ENCODE measurements at regions not wholly inside any gene's neighbourhood (a gene's known extent, or its start where the extent isn't known, plus 50 kb on each side); places are given as distances from the start of the nearest gene placed in this dataset.

DNA sequence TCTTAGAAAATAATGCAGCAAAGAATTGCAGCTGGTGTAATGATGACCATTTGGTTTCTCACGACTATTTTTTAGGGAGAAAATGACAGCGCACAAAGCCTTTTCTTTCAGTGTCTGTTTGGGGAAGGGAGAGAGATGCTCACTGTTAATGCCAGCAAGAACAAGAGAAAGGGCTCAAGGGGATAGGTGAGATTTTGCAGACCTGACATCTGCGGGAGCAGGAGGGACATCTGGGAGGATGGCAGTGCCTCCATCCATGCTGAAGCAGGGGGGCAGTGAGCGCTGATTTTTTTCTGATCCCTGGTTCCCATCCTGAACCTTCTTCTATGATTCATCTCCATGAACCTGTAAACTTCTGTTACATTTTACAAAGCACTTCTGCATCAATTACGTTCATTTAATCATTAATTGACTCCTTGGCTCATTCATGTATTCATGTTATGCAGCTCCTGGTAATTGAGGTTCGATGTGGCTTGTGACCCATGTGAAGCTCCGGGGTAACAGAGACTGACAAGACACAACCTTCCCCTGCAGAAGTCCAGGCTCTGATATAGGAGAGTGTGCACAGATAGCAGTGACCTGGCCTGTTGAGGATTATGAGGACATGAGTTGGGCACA is 595.3 kb downstream of the PTPRU start:
- TF ChIP-seq PLRG1 (conservative IDR thresholded peaks at IDR 0.05) (no peak), POLR2A (IDR thresholded peaks at IDR 0.05; ENCODE audit: insufficient read depth in 1 of 2, low read depth in 2 of 2, low read length in 2 of 2) (no peak), HNF4A (CRISPR knock-in tag; IDR thresholded peaks at IDR 0.05) (no peak), ZNF121 (CRISPR knock-in tag; IDR thresholded peaks at IDR 0.05) (no peak), TCF7L2 (IDR thresholded peaks at IDR 0.05; ENCODE audit: low read depth, low read length) (no peak)
- TF ChIP-seq, protein P1, sequence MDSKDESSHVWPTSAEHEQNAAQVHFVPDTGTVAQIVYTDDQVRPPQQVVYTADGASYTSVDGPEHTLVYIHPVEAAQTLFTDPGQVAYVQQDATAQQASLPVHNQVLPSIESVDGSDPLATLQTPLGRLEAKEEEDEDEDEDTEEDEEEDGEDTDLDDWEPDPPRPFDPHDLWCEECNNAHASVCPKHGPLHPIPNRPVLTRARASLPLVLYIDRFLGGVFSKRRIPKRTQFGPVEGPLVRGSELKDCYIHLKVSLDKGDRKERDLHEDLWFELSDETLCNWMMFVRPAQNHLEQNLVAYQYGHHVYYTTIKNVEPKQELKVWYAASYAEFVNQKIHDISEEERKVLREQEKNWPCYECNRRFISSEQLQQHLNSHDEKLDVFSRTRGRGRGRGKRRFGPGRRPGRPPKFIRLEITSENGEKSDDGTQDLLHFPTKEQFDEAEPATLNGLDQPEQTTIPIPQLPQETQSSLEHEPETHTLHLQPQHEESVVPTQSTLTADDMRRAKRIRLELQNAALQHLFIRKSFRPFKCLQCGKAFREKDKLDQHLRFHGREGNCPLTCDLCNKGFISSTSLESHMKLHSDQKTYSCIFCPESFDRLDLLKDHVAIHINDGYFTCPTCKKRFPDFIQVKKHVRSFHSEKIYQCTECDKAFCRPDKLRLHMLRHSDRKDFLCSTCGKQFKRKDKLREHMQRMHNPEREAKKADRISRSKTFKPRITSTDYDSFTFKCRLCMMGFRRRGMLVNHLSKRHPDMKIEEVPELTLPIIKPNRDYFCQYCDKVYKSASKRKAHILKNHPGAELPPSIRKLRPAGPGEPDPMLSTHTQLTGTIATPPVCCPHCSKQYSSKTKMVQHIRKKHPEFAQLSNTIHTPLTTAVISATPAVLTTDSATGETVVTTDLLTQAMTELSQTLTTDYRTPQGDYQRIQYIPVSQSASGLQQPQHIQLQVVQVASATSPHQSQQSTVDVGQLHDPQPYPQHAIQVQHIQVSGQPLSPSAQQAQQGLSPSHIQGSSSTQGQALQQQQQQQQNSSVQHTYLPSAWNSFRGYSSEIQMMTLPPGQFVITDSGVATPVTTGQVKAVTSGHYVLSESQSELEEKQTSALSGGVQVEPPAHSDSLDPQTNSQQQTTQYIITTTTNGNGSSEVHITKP (CRISPR knock-in tag; IDR thresholded peaks at IDR 0.05; ENCODE audit: low read depth) = no peak
- TF ChIP-seq, protein P2, sequence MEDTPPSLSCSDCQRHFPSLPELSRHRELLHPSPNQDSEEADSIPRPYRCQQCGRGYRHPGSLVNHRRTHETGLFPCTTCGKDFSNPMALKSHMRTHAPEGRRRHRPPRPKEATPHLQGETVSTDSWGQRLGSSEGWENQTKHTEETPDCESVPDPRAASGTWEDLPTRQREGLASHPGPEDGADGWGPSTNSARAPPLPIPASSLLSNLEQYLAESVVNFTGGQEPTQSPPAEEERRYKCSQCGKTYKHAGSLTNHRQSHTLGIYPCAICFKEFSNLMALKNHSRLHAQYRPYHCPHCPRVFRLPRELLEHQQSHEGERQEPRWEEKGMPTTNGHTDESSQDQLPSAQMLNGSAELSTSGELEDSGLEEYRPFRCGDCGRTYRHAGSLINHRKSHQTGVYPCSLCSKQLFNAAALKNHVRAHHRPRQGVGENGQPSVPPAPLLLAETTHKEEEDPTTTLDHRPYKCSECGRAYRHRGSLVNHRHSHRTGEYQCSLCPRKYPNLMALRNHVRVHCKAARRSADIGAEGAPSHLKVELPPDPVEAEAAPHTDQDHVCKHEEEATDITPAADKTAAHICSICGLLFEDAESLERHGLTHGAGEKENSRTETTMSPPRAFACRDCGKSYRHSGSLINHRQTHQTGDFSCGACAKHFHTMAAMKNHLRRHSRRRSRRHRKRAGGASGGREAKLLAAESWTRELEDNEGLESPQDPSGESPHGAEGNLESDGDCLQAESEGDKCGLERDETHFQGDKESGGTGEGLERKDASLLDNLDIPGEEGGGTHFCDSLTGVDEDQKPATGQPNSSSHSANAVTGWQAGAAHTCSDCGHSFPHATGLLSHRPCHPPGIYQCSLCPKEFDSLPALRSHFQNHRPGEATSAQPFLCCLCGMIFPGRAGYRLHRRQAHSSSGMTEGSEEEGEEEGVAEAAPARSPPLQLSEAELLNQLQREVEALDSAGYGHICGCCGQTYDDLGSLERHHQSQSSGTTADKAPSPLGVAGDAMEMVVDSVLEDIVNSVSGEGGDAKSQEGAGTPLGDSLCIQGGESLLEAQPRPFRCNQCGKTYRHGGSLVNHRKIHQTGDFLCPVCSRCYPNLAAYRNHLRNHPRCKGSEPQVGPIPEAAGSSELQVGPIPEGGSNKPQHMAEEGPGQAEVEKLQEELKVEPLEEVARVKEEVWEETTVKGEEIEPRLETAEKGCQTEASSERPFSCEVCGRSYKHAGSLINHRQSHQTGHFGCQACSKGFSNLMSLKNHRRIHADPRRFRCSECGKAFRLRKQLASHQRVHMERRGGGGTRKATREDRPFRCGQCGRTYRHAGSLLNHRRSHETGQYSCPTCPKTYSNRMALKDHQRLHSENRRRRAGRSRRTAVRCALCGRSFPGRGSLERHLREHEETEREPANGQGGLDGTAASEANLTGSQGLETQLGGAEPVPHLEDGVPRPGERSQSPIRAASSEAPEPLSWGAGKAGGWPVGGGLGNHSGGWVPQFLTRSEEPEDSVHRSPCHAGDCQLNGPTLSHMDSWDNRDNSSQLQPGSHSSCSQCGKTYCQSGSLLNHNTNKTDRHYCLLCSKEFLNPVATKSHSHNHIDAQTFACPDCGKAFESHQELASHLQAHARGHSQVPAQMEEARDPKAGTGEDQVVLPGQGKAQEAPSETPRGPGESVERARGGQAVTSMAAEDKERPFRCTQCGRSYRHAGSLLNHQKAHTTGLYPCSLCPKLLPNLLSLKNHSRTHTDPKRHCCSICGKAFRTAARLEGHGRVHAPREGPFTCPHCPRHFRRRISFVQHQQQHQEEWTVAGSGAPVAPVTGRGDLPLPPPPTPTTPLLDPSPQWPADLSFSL (CRISPR knock-in tag; IDR thresholded peaks at IDR 0.05) = no peak
- TF ChIP-seq, protein P3, sequence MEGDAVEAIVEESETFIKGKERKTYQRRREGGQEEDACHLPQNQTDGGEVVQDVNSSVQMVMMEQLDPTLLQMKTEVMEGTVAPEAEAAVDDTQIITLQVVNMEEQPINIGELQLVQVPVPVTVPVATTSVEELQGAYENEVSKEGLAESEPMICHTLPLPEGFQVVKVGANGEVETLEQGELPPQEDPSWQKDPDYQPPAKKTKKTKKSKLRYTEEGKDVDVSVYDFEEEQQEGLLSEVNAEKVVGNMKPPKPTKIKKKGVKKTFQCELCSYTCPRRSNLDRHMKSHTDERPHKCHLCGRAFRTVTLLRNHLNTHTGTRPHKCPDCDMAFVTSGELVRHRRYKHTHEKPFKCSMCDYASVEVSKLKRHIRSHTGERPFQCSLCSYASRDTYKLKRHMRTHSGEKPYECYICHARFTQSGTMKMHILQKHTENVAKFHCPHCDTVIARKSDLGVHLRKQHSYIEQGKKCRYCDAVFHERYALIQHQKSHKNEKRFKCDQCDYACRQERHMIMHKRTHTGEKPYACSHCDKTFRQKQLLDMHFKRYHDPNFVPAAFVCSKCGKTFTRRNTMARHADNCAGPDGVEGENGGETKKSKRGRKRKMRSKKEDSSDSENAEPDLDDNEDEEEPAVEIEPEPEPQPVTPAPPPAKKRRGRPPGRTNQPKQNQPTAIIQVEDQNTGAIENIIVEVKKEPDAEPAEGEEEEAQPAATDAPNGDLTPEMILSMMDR (CRISPR knock-in tag; IDR thresholded peaks at IDR 0.05) = no peak
